SK-N-DZ (cell line): ENCODE measurements at regions not wholly inside any gene's neighbourhood (a gene's known extent, or its start where the extent isn't known, plus 50 kb on each side); places are given as distances from the start of the nearest gene placed in this dataset.
"Not testable (repeated sequence)": the region's sequence is repeated elsewhere in the genome, so short reads cannot be mapped to it uniquely, and the experiment has no call there.

Experiments used
- DNase-seq: peaks from one replicate; pipeline ENCODE4 v3.0.0-alpha.2; 2015; ENCODE audit warnings: low spot score

DNA sequence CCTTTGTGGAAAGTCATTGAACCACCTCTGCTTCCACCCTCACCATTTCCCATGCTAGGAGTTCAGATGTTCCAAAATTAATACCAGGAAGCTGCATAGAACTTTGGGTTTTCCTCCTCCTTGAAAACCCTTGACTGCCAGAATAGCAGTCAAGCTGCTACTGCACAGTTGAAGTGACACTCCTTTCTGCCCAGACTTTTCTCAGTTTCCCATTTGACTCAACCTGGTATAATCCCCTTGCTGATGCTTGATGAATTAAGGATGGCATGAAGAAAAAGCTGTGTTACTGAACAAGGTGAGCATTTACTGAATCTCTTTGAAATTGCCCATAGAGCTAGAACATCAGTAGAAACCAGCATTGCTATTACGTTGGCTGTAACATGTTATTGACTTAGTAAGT is 286.0 kb downstream of the EDEM1 start:
- no peak for DNase-seq

DNA sequence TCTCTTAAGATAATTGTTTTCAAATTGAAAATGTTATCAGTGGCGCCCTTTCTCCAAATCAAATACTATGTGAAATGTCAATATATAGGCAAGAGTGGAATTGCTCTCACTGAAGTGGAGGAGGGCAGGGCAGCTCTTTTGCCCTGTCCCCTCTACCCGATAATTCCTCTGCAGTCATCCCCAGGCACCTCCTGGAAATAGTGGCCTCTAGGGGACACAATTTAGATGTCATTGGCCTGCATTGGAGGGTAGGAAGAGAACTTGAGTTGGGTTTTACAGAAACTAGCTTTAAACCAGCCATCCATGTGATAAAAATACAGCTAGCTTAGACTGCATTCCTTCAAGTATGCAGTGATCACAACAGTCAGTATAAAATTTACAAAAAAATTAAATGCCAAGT is 288.9 kb downstream of the EDEM1 start:
- no peak for DNase-seq

GRCh38 chr3:5479229-5479799 is 291.8 kb downstream of the EDEM1 start:
- no peak for DNase-seq

DNA sequence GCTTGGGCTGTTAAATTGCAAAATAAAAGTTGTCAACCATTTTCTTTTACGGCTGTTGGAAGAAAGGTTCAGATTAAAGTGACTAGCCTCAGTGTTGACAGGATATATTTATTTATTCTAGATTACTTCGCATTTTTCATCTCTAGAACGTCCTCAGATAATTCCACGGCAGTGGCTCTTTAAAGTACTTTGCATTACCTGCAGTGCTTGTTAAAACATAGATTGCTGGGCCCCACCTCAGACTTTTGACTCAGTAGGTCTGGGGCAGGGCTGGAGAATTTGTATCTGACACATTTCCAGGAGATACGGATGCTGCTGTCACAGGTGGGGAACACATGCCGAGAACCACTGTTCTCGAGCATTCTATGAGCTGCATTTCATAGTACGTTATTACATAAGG is 292.7 kb downstream of the EDEM1 start:
- no peak for DNase-seq

DNA sequence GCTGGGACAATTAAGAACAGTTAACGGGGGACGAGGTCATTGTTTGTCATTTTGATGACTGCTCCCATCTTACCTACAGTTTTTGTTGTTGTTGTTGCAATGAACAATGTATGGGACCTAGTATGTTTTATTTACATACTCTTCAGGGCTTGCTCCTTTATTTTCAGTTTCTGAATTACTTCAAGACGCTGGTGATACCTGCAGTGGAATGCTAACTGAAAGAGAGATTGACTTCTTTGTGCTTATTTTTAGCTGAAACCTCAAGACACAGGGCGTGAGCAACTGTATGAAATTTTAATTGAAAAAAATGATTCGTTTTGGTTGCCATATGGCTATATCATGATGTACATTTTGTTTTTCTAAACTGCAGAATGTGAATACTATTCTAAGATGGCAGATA is 297.9 kb downstream of the EDEM1 start:
- DNase-seq, result no peak

- no peak for DNase-seq
Measured at GRCh38 chr3:5488771-5489170, 301.3 kb downstream of the EDEM1 start.

- no peak for DNase-seq
Measured at GRCh38 chr3:5489536-5489935, 302.0 kb downstream of the EDEM1 start.

- no peak for DNase-seq
Measured at GRCh38 chr3:5494905-5495519, 307.5 kb downstream of the EDEM1 start.

DNA sequence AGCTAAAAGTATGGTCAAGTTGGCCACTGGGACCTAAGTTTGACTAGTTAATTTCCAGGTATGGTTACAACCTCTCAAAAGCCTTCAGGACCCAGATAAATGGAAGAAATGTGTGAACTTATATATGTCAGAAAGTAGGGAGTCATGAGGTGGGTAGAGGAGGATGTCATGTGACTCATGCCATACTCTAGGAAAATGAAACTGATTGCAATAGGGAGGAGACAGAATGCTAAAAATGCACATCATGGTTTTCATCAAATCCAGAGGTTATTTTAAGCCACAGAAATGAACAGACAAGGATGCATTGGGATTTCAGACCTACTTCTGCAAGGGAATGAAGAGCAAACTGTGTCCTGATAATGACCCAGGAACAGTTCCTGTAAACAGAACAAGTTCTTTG is 310.0 kb downstream of the EDEM1 start:
- DNase-seq, result no peak

- no peak for DNase-seq
Measured at GRCh38 chr3:5498981-5499380, 311.5 kb downstream of the EDEM1 start.

DNA sequence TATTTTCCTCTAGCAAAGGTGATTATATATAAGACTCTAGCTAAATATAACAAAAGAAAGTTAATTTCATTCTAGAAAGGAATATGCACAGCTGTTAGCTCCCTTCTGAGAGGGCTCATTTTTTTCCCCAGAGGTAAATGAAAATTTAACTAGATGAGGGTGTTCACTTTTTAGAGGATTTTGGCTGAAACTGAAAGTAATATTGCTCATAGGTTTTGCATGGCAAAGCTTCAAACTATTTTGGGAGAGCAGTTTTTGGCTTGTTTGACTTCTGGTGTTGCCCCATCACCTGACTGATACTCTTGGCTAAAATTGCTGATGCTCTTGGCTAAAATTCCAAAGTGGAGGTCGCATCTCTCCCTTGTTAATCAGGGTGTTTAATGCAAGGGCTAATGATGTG is 311.9 kb downstream of the EDEM1 start:
- DNase-seq, result no peak

DNA sequence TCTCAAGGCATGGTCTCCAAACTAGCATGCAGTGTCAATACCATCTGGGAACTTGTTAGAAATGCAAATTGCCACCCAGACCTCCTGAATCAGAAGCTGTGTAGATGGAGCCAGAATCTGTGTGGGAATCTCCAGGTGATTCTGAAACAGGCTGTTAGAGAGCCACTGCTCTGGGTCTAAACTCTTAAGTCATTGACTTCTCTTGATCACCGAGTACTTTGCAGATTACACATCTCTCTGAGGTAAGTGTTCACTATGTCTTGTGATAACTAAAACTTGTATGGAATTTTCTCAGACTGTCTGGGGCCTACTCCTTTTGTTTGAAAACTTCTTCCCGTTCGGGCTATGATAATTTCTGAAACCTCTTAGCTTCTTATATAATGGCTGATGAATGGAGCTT is 315.6 kb downstream of the EDEM1 start:
- DNase-seq, result no peak

DNA sequence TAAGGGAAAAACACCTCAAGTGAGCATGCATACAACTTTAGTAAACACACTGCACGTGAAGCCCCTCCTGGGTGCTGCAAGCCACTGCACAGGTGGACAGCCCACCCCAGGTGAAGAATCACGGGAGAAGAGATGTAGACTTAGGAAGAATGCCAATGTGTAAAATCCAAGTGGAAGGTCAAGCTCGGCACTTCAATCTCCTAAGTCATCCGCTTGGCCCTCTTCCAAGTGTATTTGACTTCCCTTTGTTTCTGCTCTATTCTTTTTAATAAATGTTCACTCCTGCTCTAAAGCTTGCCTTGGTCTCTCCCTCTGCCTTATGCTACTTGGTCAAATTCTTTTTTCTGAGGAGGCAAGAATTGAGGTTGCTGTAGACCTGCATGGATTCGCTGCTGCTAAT is 316.6 kb downstream of the EDEM1 start:
- no peak for DNase-seq

GRCh38 chr3:5505163-5505562 is 317.7 kb downstream of the EDEM1 start:
- no peak for DNase-seq

GRCh38 chr3:5505997-5506396 is 318.5 kb downstream of the EDEM1 start:
- DNase-seq, result no peak

DNA sequence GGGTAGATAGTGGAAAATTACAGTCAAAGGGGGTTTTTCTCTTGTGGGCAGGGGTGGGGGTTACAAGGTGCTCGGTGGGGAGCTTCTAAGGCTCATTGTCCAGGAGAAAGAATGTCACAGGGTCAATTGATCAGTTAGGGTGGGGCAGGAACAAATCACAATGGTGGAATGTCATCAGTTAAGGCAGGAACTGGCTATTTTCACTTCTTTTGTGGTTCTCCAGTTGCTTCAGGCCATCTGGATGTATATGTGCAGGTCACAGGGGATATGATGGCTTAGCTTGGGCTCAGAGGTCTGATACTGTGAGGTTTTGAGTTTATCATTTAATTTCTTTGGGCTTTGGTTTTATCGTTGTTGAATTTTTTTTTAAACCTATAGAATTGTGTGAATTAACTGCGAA is 321.4 kb downstream of the EDEM1 start:
- not testable (repeated sequence) for DNase-seq

DNA sequence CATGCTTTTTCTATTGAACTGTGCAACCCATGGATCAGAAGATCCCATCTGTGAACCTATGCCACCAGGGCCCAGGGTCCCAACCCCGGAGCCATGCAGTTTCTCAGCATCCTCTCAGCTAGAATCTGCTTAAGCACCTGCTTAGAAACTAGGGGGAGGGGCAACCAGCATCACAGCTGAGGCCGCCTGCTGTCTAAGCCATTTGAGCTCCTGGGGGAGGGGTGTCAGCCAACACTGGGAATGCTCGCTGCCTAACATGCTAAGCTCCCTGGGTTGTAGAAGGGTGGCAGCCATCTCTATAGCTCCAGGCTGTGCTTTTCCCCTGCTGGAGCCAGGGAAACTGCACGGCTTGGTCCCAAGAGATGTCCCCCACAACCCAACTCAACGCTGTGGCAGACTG is 322.8 kb downstream of the EDEM1 start:
- no peak for DNase-seq

GRCh38 chr3:5517921-5518320 is 330.4 kb downstream of the EDEM1 start:
- no peak for DNase-seq

DNA sequence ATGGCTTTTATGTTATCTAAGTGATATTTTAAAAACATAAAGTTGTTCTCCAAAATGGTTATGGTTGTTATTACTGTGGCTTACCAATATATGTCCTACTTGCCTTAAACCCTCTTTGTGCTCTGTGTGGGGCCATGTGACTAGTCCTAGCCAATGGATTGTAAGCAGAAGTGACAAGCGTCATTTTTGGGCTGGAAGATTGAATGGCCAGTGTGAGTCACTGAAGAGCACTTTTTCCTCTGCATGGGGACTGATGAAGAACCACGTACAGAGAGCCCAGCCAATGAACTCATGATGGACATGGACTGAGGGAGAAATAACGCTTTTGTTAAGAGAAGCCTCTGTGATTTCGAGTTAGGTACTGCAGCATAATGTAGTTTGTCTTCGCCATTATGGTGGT is 332.7 kb downstream of the EDEM1 start:
- DNase-seq, result no peak

- no peak for DNase-seq
Measured at GRCh38 chr3:5523125-5523524, 335.6 kb downstream of the EDEM1 start.

- DNase-seq, result no peak
Measured at GRCh38 chr3:5531039-5531438, 343.5 kb downstream of the EDEM1 start.

GRCh38 chr3:5531741-5532290 is 344.3 kb downstream of the EDEM1 start:
- no peak for DNase-seq

DNA sequence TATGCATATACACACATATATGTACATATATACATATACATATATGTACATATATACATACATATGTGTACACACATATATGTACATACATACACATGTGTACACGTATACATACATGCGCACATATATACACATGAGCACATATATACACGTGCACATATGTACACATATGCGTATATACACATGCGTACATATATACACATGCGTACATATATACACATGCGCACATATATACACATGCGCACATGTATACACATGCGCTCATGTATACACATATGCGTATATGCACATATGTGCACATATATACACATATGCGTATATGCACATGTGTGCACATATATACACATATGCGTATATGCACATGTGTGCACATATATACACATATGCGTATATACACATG is 353.0 kb downstream of the EDEM1 start:
- no peak for DNase-seq

DNA sequence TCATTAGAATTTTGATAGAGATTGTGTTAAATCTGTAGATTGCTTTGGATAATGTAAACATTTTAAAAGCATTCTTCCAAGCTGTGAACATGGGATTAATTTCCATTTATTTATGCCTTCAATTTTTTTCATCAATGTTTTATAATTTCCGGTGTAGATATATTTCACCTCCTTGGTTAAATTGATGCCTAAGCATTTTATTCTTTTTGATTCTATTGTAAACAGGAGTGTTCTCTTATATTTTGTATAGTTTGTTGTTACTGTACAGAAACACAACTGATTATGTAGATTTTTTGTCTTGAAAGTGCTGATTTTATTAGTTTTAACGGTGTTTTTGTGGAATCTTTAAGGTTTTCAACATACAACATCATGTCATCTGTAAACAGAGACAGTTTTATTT is 355.0 kb downstream of the EDEM1 start:
- no peak for DNase-seq
